SK-MEL-5 (cell line): ENCODE measurements at regions not wholly inside any gene's neighbourhood (a gene's known extent, or its start where the extent isn't known, plus 50 kb on each side); places are given as distances from the start of the nearest gene placed in this dataset.
"Not testable (repeated sequence)": the region's sequence is repeated elsewhere in the genome, so short reads cannot be mapped to it uniquely, and the experiment has no call there.

ENCODE experiments used
- DNase-seq: peaks from one replicate; pipeline ENCODE4 v3.0.0-alpha.2; 2016; ENCODE audit warnings: low read depth, low spot score
- in situ Hi-C: cut with HindIII; loops from 2 replicates; pipeline ENCODE4 v1.10.0; 2016; ENCODE audit warnings: low sequenced_read_pairs, high pct_unique_total_duplicates, low pct_unique_long_range_greater_than_20kb

GRCh38 chr4:164550989-164551712 is 202.8 kb upstream of the SMIM31 start:
- in situ Hi-C loops: no loop called here
- no peak for DNase-seq

- in situ Hi-C loops: no loop called here
- no peak for DNase-seq
Observed at GRCh38 chr4:164551713-164552040, 202.3 kb upstream of the SMIM31 start.

GRCh38 chr4:164571593-164572390 is 182.1 kb upstream of the SMIM31 start:
- in situ Hi-C loops: no loop called here
- DNase-seq: no peak

- DNase-seq: no peak
- in situ Hi-C loops: no loop called here
Observed at GRCh38 chr4:164572877-164573279, 181.1 kb upstream of the SMIM31 start.

GRCh38 chr4:164575861-164576260 is 178.1 kb upstream of the SMIM31 start:
- in situ Hi-C loops: no loop called here
- no peak for DNase-seq

- no peak for DNase-seq
- in situ Hi-C loops: no loop called here
Observed at GRCh38 chr4:164579270-164579942, 174.5 kb upstream of the SMIM31 start.

GRCh38 chr4:164591666-164592065 is 162.3 kb upstream of the SMIM31 start:
- in situ Hi-C loops: no loop called here
- no peak for DNase-seq

- in situ Hi-C loops: no loop called here
Observed at GRCh38 chr4:164595751-164596150, 158.2 kb upstream of the SMIM31 start.

GRCh38 chr4:164596318-164596878 is 157.5 kb upstream of the SMIM31 start:
- no peak for DNase-seq
- in situ Hi-C loops: no loop called here

More at GRCh38 chr4:164595751-164596150, 158.2 kb upstream of the SMIM31 start:
- no peak for DNase-seq

- in situ Hi-C loops: no loop called here
- DNase-seq: no peak
Observed at GRCh38 chr4:164596927-164597326, 157.0 kb upstream of the SMIM31 start.

- no peak for DNase-seq
- in situ Hi-C loops: no loop called here
Observed at GRCh38 chr4:164601653-164602052, 152.3 kb upstream of the SMIM31 start.

GRCh38 chr4:164605791-164606190 is 148.1 kb upstream of the SMIM31 start:
- in situ Hi-C loops: not testable (repeated sequence)

GRCh38 chr4:164606478-164606877 is 147.5 kb upstream of the SMIM31 start:
- in situ Hi-C loops: no loop called here
- no peak for DNase-seq

More at GRCh38 chr4:164605791-164606190, 148.1 kb upstream of the SMIM31 start:
- not testable (repeated sequence) for DNase-seq

- no peak for DNase-seq
- in situ Hi-C loops: no loop called here
Observed at GRCh38 chr4:164613256-164613655, 140.7 kb upstream of the SMIM31 start.

GRCh38 chr4:164613792-164614191 is 140.1 kb upstream of the SMIM31 start:
- DNase-seq: no peak
- in situ Hi-C loops: no loop called here

- in situ Hi-C loops: no loop called here
- DNase-seq: no peak
Observed at GRCh38 chr4:164614329-164614728, 139.6 kb upstream of the SMIM31 start.

GRCh38 chr4:164614999-164615398 is 138.9 kb upstream of the SMIM31 start:
- in situ Hi-C loops: no loop called here
- no peak for DNase-seq

- no peak for DNase-seq
- in situ Hi-C loops: no loop called here
Observed at GRCh38 chr4:164615964-164616363, 138.0 kb upstream of the SMIM31 start.
